DMS114 treated with DMSO at 0.1 percent for 48 hours (cell line): ENCODE measurements at regions not wholly inside any gene's neighbourhood (a gene's known extent, or its start where the extent isn't known, plus 50 kb on each side); places are given as distances from the start of the nearest gene placed in this dataset.

Experiments
- DNase-seq: peaks from one replicate; lab custom pipeline; 2025; ENCODE audit not compliant: unreplicated experiment; lab: John Stamatoyannopoulos, UW

GRCh38 chr18:11553098-11553940 lies 56.1 kb upstream of the SLC35G4 start:
- peak; percentile 53 for DNase-seq

DNA sequence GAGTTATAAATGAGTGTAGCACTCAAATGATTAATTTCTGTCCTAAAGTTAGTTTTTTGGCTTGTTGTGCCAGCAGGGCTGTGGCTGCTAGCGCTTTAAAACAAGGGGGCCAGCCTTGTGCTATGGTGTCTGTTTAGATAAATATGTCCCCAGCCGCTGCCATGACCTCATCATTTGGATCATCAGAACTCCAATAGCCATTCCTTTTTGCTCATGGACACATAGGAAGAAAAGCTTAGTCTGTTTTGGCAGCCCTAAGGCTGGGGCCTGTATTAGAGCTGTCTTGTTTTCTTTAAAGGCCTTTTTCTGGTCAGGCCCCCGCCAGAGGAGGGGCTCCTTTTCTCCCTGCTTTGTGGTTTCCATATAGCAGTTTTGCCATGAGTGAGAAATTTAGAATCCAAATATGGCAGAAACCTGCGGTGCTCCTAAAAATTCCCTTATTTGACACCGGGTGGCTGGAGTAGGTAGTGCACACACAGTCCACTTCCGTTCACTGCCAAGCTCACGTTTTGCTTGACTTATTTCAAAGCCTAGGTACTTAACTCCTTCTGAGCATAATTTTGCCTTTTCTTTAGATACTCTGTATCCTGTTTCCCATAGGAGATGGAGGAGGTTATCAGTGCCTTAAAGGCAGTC lies 60.4 kb upstream of the SLC35G4 start:
- no peak for DNase-seq

DNA sequence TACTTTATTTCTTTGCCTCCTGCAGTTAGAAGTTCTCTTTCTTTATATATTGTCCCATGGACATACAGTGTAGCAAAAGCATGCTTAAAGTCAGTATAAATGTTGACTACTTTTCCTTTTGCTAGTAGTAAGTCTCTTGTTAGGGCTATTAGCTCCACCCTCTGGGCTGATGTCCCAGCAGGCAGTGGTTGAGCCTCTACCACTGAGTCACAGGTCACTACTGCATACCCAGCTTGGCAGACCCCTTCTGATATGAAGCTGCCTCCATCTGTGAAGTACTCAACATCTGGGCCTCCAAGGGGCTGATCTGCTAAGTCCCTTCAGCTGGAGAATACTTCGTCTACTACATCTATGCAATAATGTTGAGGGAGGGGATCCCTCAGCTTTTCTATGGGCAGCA lies 61.0 kb upstream of the SLC35G4 start:
- no peak for DNase-seq

GRCh38 chr18:11544060-11544633 lies 65.2 kb upstream of the SLC35G4 start:
- DNase-seq, result no peak

- no peak for DNase-seq
These were observed 68.2 kb upstream of the SLC35G4 start for GRCh38 chr18:11541179-11541578.

- no peak for DNase-seq
These were observed 75.4 kb upstream of the SLC35G4 start for GRCh38 chr18:11533942-11534496.

GRCh38 chr18:11533513-11533890 lies 75.9 kb upstream of the SLC35G4 start:
- DNase-seq, result no peak

DNA sequence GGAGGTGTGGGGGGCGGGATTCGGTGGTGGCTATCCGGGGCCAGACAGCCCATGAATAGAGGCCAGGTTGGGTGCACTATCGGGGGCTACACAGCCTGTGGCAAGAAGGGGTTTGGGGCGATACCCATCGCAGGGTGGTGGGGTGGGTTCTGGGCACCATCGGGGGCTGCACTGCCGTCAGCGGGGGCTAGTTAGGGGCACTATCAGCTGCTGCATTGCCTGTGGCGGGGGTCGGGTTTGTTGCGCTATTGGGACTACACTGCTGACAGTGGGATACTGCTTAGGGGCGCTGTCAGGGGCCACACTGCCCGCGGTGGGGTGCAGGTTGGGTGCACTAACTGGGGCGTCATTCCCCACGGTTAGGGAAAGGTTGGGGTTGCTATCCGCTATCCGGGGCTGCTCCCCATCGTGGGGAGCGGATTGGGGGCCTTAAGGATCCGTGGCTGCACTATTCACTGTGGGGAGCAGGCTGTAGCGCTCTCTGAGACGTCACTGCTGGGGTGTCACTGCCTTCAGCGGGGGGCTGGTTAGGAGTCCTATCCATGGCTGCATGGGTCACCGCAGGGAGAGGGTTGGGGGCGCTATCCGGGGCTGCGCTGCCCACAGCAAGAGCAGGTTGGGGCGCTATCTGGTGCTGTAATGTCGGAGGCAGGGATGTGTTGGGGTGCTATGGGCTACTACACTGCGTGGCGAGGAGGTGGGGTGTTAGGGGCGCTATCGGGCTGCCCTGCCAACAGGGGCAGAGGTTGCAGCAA lies 76.5 kb upstream of the SLC35G4 start:
- no peak for DNase-seq

GRCh38 chr18:11529081-11529480 lies 80.3 kb upstream of the SLC35G4 start:
- DNase-seq, result no peak

DNA sequence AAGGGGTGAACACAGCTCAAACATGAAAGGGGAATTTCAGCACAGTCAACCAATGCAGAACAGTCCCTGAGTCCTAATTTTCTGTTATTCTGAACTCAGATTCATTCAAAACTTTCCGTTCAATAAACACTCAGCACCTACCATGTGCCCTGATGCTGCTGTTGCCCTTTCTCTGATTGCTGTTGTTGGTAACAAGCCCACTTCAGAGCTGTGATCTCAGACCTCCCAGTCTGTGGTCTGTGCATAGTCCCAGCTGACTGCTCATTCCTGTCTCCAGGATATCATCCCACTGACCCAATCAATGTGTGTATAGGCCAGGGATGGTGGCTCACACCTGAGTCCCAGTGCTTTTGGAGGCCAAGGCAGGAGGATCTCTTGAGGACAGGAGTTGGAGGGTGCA lies 82.7 kb upstream of the SLC35G4 start:
- DNase-seq, result no peak

- no peak for DNase-seq
These were observed 85.6 kb upstream of the SLC35G4 start for GRCh38 chr18:11523804-11524203.

- no peak for DNase-seq
These were observed 86.4 kb upstream of the SLC35G4 start for GRCh38 chr18:11522992-11523391.

DNA sequence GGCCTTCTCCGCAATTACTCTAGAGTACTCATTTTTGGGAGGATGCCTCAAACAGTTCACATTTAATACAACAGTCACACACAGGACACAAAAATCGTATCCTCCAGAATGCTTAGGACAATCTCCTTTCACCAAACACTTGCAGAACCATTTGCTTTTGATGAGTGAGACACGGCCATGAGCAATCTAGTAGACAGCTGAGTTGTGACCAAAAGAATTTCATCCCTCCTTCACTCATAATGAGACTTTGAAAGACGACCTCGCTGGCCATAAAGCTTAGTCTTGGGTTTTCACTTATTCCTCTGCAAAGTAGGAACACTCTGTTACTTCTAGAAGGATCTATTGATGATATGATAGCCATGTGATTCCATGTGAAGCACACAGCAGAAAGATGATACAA lies 87.5 kb upstream of the SLC35G4 start:
- DNase-seq, result no peak

DNA sequence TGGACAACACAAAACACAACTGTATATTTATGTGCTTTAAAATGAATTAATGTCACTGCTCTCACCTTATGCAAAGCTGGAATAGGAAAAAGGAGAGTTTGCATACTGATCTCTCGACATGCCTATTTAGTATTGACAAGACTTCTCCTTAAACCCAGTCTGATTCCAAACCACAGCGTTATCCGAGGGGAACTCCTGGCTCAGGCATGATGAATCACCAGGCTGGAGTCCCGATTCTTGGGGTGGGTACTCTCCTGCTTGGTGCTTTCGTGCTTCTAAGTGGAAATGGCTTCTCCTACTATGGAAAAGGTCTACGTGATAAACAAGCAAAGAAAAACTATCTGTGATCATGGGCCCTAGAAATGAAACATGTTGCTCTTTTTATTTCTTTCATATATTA lies 88.9 kb upstream of the SLC35G4 start:
- no peak for DNase-seq

DNA sequence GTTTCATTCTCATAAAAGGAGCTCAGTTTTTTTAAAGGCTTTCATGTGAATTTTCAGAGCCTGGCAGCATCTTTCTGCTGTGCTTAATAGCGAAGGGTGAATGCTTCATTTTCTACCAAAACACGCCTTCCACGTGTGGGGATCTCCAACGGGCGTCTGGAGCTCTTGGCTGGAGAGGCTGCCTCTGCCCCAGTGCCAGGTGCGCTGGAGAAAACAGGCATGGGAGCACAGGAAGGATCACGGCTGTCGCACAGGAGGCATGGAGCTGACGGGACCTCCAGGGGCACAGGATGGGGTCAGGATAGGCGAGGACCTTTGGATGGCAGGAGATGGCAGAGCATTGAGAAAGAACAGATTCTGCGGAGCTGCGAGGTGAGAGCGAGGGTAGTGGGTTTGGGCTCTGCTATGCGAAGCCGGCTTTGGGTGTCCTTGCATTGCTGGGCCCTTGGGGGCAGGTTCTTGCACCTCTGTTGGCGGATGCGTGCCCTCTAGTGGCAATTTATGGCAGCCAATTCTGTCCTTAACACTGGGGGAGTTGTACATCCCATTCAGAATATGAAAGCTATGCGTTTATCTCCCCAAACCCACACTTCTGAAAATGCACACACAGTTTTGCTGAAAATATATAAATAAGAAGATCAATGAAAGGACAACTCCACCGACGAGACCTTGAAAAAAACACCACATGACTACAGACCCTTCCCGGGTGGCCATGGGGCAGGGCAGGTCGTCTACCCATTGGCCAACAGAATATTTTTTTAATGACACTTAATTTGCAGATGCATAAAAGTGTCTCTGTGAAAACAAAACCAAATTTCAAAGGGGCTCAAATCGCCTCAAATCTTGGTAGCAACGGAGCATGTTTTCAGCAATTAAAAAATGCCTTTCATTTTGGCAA lies 90.4 kb upstream of the SLC35G4 start:
- no peak for DNase-seq

GRCh38 chr18:11517704-11518103 lies 91.7 kb upstream of the SLC35G4 start:
- no peak for DNase-seq

GRCh38 chr18:11516751-11517503 lies 92.5 kb upstream of the SLC35G4 start:
- DNase-seq, result no peak

- no peak for DNase-seq
These were observed 95.1 kb upstream of the SLC35G4 start for GRCh38 chr18:11514267-11514666.
